Psoas muscle (tissue), 7 donors: ENCODE measurements at regions not wholly inside any gene's neighbourhood (a gene's known extent, or its start where the extent isn't known, plus 50 kb on each side); places are given as distances from the start of the nearest gene placed in this dataset.

Experiments
- ATAC-seq, 4 donors: fragments of 200-7000 bp; cut with Tn5 transposase; one replicate each; pipeline ENCODE4 v1.9.1; 2020; ENCODE audit warnings: moderate library complexity in 3 of 4, mild to moderate bottlenecking in 2 of 4
- DNase-seq, 2 donors: peaks; one replicate each; pipeline ENCODE4 v3.0.0-alpha.2; 2020
- H3K27ac ChIP-seq: fragments of 200-600 bp; one replicate; pipeline ENCODE4 v1.8.0; 2022
- H3K27me3 ChIP-seq, 3 donors: fragments of 200-600 bp in 1 of 3; one replicate each; pipeline versions ENCODE4 v1.6.1 to v1.8.0; 2013 to 2022; ENCODE audit warnings: low read length in 2 of 3, mild to moderate bottlenecking in 2 of 3, moderate library complexity in 1 of 3; ENCODE audit not compliant: insufficient read depth in 3 of 3
- H3K36me3 ChIP-seq, 2 donors: fragments of 200-600 bp in 1 of 2; one replicate each; pipeline versions ENCODE4 v1.6.1 to v1.8.0; 2013 to 2022; ENCODE audit warnings: low read depth in 1 of 2, mild to moderate bottlenecking in 1 of 2, moderate library complexity in 1 of 2; ENCODE audit not compliant: insufficient read depth in 1 of 2
- H3K4me1 ChIP-seq: fragments of 200-600 bp; one replicate; pipeline ENCODE4 v1.8.0; 2022
- H3K4me3 ChIP-seq: fragments of 200-600 bp; one replicate; pipeline ENCODE4 v1.8.0; 2022; ENCODE audit warnings: mild to moderate bottlenecking
- H3K9me3 ChIP-seq: fragments of 200-600 bp; one replicate; pipeline ENCODE4 v1.8.0; 2022
- CTCF ChIP-seq: fragments of 200-600 bp; IDR thresholded peaks from one replicate; pipeline ENCODE4 v1.8.0; 2022; ENCODE audit warnings: antibody characterized with exemption
- WGBS, 3 donors: extraction: QIAGEN DNeasy Blood & Tissue Kit; methylation state at CpG; one replicate each; pipeline versions ENCODE4 v1.1.6 to v1.1.7; 2013; 5-methylcytosine and 5-hydroxymethylcytosine counted together
- intact Hi-C, 2 donors: fragments of 100-400 bp; cut with DNase I; formaldehyde crosslinking; loops; one replicate each; pipeline versions ENCODE4 v1.11.0 to v1.14.2; 2022
- donor health status: healthy with polysubstance abuse.
- donor health status: DM: no; HTN: no; CAD: no; lungs with moderate emphysema.
- donor health status: Bipolar disorder and iron deficiency.
- donor health status: healthy.
- donor health status: DM: yes; HTN: yes; CAD: no.
- donor health status: DM: no; HTN: no; CAD: no.
- donor health status: DM: yes; HTN: yes; CAD: no.

DNA sequence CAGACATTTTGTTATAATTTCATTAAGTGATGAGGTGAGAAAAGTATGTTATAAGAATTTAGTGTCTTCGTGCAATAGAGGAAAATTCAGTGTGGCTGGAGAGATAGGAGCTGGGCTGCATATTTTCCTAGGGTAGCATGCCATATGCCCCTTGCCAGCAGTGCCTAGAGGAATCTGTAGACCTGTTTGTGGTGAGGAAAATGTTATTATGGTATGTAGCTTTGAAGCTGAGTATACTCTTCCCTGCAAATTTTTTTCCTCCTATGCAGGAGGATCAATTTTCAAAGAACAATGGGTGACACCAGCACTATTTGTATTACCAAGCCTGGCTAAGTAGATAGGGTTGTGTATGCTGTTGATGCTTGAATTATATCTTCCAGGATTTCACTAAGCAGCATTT, 200.6 kb downstream of the EDEM1 start:
- Histone ChIP-seq H3K4me3 (no peak overlapping the region), H3K27me3 (no peaks in the 10 kb centered on the region), H3K27ac (no peak overlapping the region), H3K4me1 (no peaks in the 10 kb centered on the region), H3K9me3 (no peaks in the 10 kb centered on the region), H3K36me3 (no peaks in the 10 kb centered on the region)
- intact Hi-C loops = no loop called here
- no peak for TF ChIP-seq CTCF
- DNase-seq (no peak), ATAC-seq (no peak)
- 65 to 69% (median 68%) methylated on average over 1 of the region's 1 CpG for WGBS, 3 donors

DNA sequence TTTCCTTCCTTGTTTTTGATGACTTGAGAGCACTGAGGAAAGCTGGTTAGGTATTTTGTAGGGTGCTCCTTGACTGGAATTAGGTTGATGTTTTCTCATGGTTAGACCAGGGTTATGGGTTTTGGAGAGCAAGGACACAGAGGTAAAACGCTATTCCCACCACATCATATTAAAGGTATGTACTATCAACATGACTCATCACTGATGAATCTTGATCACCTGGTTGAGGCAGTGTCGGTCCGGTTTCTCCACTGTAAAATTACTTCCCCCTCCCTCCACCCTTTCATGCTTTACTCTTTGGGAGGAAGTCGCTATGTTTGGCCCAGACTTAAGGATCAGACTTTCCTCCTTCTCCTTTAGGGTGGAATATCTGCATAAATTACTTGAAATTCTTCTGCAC, 201.6 kb downstream of the EDEM1 start:
- no peak for DNase-seq
- intact Hi-C loops = no loop called here
- H3K4me3 ChIP-seq = no peak overlapping the region
- no peak overlapping the region for H3K27ac ChIP-seq
- 74 to 78% (median 75%) methylated on average over 4 of the region's 4 CpGs for WGBS, 3 donors
- TF ChIP-seq CTCF = no peak
- no peaks in the 10 kb centered on the region for H3K4me1 ChIP-seq
- H3K36me3 ChIP-seq = no peaks in the 10 kb centered on the region
- no peak for ATAC-seq
- no peaks in the 10 kb centered on the region for H3K9me3 ChIP-seq
- no peaks in the 10 kb centered on the region for H3K27me3 ChIP-seq

- WGBS, 3 donors = 38 to 50% (median 43%) methylated on average over 5 of the region's 5 CpGs
- Histone ChIP-seq H3K4me3 (no peak overlapping the region), H3K4me1 (no peaks in the 10 kb centered on the region), H3K27me3 (no peaks in the 10 kb centered on the region), H3K9me3 (no peaks in the 10 kb centered on the region), H3K36me3 (no peaks in the 10 kb centered on the region), H3K27ac (no peak overlapping the region)
- DNase-seq = no peak
- intact Hi-C loops = no loop called here
- no peak for TF ChIP-seq CTCF
- ATAC-seq = no peak
Observed at GRCh38 chr3:5390221-5390620, 202.7 kb downstream of the EDEM1 start.

- WGBS, 3 donors = 54 to 64% (median 59%) methylated on average over 5 of the region's 5 CpGs
- H3K4me1 ChIP-seq = no peaks in the 10 kb centered on the region
- H3K9me3 ChIP-seq = no peaks in the 10 kb centered on the region
- intact Hi-C loops = no loop called here
- ATAC-seq (no peak), DNase-seq (no peak)
- H3K4me3 ChIP-seq = no peak overlapping the region
- no peak overlapping the region for H3K27ac ChIP-seq
- no peaks in the 10 kb centered on the region for H3K36me3 ChIP-seq
- no peaks in the 10 kb centered on the region for H3K27me3 ChIP-seq
- no peak for TF ChIP-seq CTCF
Observed at GRCh38 chr3:5390936-5391625, 203.6 kb downstream of the EDEM1 start.

GRCh38 chr3:5401002-5401401, 213.5 kb downstream of the EDEM1 start:
- no peaks in the 10 kb centered on the region for H3K36me3 ChIP-seq
- peaks cover 5% of the 10 kb centered on the region for H3K9me3 ChIP-seq
- WGBS, 3 donors = 87 to 91% (median 89%) methylated on average over 10 of the region's 10 CpGs
- no peaks in the 10 kb centered on the region for H3K27me3 ChIP-seq
- no peak for TF ChIP-seq CTCF
- H3K4me1 ChIP-seq = no peaks in the 10 kb centered on the region
- DNase-seq (no peak), ATAC-seq (no peak)
- intact Hi-C loops = no loop called here
- no peak overlapping the region for H3K27ac ChIP-seq
- H3K4me3 ChIP-seq = no peak overlapping the region
